NT2/D1 (cell line): ENCODE measurements at regions not wholly inside any gene's neighbourhood (a gene's known extent, or its start where the extent isn't known, plus 50 kb on each side); places are given as distances from the start of the nearest gene placed in this dataset.

Experiments
- YY1 ChIP-seq: IDR thresholded peaks from 2 replicates; pipeline ENCODE4 v1.6.1; 2011; ENCODE audit not compliant: insufficient read length, insufficient read depth
- ZNF274 ChIP-seq: IDR thresholded peaks from 2 replicates; pipeline ENCODE4 v1.6.1; 2011; ENCODE audit warnings: mild to moderate bottlenecking, low read depth, low read length

GRCh38 chr17:10984220-10984619 is 146.3 kb upstream of the PIRT start:
- TF ChIP-seq YY1: no peak
- TF ChIP-seq ZNF274: no peak
